ENCODE measurements at regions not wholly inside any gene's neighbourhood (a gene's known extent, or its start where the extent isn't known, plus 50 kb on each side); places are given as distances from the start of the nearest gene placed in this dataset.

- in situ Hi-C loops (cut with HindIII; ENCODE audit: low pct_ligation_motif_present, low pct_unique_long_range_greater_than_20kb, low sequenced_read_pairs) = no loop called here
- no peak for DNase-seq
These were observed 722.4 kb upstream of the POT1 start for GRCh38 chr7:125651823-125652528.

- in situ Hi-C loops (cut with HindIII; ENCODE audit: low pct_ligation_motif_present, low pct_unique_long_range_greater_than_20kb, low sequenced_read_pairs) = no loop called here
These were observed 718.9 kb upstream of the POT1 start for GRCh38 chr7:125648543-125648942.

GRCh38 chr7:125645770-125646169, 716.1 kb upstream of the POT1 start:
- in situ Hi-C loops (cut with HindIII; ENCODE audit: low pct_ligation_motif_present, low pct_unique_long_range_greater_than_20kb, low sequenced_read_pairs) = no loop called here
- DNase-seq = no peak

More at GRCh38 chr7:125648543-125648942, 718.9 kb upstream of the POT1 start:
- DNase-seq = no peak

GRCh38 chr7:125644109-125644508, 714.5 kb upstream of the POT1 start:
- in situ Hi-C loops (cut with HindIII; ENCODE audit: low pct_ligation_motif_present, low pct_unique_long_range_greater_than_20kb, low sequenced_read_pairs) = no loop called here
- no peak for DNase-seq

- in situ Hi-C loops (cut with HindIII; ENCODE audit: low pct_ligation_motif_present, low pct_unique_long_range_greater_than_20kb, low sequenced_read_pairs) = no loop called here
- DNase-seq = no peak
These were observed 713.7 kb upstream of the POT1 start for GRCh38 chr7:125643302-125643701.

GRCh38 chr7:125641884-125642283, 712.3 kb upstream of the POT1 start:
- in situ Hi-C loops (cut with HindIII; ENCODE audit: low pct_ligation_motif_present, low pct_unique_long_range_greater_than_20kb, low sequenced_read_pairs) = no loop called here
- DNase-seq = no peak

DNA sequence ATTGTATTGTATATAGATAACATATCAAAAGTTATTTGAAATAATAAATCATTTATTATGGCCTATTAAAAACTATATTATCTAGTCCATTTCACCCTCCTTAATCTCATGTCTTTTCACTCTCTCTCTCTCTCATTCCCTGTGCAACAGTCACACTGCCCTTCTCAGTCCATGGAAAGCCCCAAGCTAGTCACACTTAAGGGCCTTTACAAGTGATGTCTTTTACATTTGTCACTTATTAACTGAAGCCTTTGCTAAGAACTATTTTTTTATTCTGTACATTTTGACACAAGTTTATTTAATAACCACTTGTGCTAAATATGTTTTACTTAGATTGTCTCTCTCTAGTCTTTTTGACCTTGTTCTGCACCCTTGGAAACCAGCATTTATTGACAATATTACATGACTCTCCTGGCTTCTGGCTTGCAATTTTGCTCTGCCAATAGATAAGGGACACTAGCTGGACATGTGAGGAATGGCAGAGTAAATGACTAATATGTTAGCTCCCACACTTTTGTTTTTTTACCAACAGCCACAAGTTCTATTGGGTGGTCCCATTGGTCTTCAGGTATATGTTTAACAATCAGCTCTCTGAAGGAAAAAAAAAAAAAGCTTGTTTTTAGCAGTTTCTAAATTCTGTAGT, 706.8 kb upstream of the POT1 start:
- in situ Hi-C loops (cut with HindIII; ENCODE audit: low pct_ligation_motif_present, low pct_unique_long_range_greater_than_20kb, low sequenced_read_pairs) = no loop called here
- DNase-seq = peak; percentile 57

- in situ Hi-C loops (cut with HindIII; ENCODE audit: low pct_ligation_motif_present, low pct_unique_long_range_greater_than_20kb, low sequenced_read_pairs) = no loop called here
- DNase-seq = no peak
These were observed 688.9 kb upstream of the POT1 start for GRCh38 chr7:125618516-125618915.

DNA sequence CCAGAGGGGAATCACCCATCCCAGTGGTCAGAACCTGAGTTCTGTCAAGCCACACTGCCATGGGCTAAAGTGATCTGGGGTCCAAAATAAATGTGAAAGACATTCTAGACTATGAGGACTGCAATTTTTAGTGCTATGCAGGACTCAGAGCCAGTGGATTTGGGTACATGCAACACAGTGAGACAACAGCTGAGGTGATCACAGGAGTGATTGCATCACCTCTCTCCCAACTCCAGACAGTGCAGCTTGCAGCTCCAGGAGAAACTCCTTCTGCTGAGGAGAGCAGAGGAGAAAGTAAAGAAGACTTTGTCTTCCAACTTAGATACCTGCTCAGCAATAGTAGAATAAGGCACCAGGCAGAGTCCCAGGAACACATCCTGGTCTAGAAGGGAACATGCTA, 682.0 kb upstream of the POT1 start:
- in situ Hi-C loops (cut with HindIII; ENCODE audit: low pct_ligation_motif_present, low pct_unique_long_range_greater_than_20kb, low sequenced_read_pairs) = no loop called here
- no peak for DNase-seq

DNA sequence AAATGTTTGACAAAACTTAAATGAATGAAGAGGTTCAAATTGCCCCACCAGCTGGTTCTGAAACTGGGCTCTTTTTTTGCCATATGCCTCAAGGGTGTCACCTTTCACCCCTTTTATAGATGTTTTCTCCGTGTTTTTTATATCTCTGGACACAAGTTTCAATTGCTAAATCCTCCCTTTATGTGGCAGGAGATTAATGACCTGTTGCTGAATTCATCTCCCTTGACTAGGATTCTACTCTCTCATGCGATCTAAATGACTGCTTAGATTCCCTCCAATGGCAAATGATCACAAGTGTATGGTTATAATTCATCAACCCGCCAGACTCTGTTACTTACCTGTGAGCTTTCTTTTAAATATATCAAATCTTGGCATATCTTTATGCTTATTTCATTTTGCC, 677.0 kb upstream of the POT1 start:
- in situ Hi-C loops (cut with HindIII; ENCODE audit: low pct_ligation_motif_present, low pct_unique_long_range_greater_than_20kb, low sequenced_read_pairs) = no loop called here
- DNase-seq = no peak

- DNase-seq = peak; percentile 24
- in situ Hi-C loops (cut with HindIII; ENCODE audit: low pct_ligation_motif_present, low pct_unique_long_range_greater_than_20kb, low sequenced_read_pairs) = no loop called here
These were observed 675.6 kb upstream of the POT1 start for GRCh38 chr7:125605241-125605640.

DNA sequence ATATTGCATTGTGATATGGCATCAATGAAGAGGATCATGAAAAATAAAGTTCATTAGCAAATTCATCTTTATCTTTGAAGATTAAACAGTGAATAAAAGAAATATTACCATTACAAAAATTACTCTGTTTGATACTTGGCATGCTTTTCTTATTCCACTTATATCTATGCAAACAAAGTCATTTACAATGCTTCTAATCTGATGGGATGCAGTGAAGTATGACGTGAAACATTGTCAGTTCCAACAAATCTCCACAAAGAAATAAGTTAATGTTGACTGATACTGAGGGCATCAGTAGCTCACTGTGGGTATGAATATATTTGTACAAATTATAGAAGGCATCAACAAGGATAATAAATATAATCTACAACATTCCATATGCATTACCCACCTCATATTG, 672.8 kb upstream of the POT1 start:
- no peak for DNase-seq
- in situ Hi-C loops (cut with HindIII; ENCODE audit: low pct_ligation_motif_present, low pct_unique_long_range_greater_than_20kb, low sequenced_read_pairs) = no loop called here

- no peak for DNase-seq
- in situ Hi-C loops (cut with HindIII; ENCODE audit: low pct_ligation_motif_present, low pct_unique_long_range_greater_than_20kb, low sequenced_read_pairs) = no loop called here
These were observed 669.8 kb upstream of the POT1 start for GRCh38 chr7:125599387-125599786.

GRCh38 chr7:125592331-125592730, 662.7 kb upstream of the POT1 start:
- DNase-seq = no peak
- in situ Hi-C loops (cut with HindIII; ENCODE audit: low pct_ligation_motif_present, low pct_unique_long_range_greater_than_20kb, low sequenced_read_pairs) = no loop called here

DNA sequence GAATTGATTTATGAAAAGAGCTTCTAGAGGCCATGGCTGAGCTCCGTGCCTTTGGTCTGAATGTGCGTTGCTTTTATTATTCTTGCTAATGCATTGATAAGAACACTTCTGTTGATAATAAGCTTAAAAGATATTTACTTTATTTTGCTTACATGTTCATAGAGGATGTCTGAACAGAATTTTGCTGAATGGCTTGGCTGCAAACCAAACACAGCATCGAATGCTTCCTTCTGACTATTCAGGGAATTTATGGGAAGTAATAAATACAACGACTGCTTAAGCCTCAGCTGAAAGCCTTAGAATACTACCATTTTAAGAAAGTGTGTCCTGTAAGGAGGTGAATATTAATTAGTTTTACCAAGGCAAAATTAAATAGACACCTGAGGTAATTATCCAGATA, 643.5 kb upstream of the POT1 start:
- in situ Hi-C loops (cut with HindIII; ENCODE audit: low pct_ligation_motif_present, low pct_unique_long_range_greater_than_20kb, low sequenced_read_pairs) = no loop called here
- no peak for DNase-seq

- in situ Hi-C loops (cut with HindIII; ENCODE audit: low pct_ligation_motif_present, low pct_unique_long_range_greater_than_20kb, low sequenced_read_pairs) = no loop called here
- DNase-seq = no peak
These were observed 642.8 kb upstream of the POT1 start for GRCh38 chr7:125572414-125572813.

DNA sequence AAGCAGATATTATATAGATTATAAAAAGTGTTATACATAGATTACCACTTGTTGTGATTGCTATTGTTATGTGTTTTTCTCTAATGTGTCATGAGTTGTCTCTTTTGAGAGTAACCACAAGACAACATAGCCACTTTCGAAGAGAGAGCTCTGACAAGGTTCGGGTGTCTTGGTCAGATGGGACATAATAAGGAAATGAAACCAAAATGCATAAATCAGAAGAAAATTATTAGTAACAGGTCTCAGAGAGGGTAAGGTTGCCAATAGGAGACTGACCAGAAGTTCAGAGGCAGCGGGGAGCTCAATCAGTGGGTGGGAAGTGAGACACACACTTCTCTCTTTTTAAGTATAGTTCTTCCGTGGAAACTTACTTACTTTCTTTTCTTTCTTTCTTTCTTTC, 639.2 kb upstream of the POT1 start:
- in situ Hi-C loops (cut with HindIII; ENCODE audit: low pct_ligation_motif_present, low pct_unique_long_range_greater_than_20kb, low sequenced_read_pairs) = no loop called here

DNA sequence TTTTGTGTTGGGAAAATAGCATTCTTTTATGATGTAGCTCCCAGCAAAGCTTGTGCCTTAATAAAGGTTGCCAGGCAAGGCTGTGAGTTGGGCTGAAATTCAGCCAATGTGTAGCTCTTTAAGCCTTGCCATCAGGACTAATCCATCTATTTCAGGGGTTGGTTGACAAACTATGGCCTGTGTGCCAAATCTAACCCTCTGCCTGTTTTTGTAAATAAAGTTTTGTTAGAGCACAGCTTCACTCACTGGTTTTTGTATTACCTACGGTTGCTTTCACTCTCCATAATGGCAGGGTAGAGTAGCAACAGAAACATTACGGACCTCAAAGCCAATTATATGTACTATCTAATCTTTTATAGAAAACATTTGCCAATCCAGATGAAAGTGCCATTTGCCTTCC, 638.1 kb upstream of the POT1 start:
- in situ Hi-C loops (cut with HindIII; ENCODE audit: low pct_ligation_motif_present, low pct_unique_long_range_greater_than_20kb, low sequenced_read_pairs) = no loop called here
- DNase-seq = no peak

More for the DNA sequence above, 639.2 kb upstream of the POT1 start:
- DNase-seq = no peak

DNA sequence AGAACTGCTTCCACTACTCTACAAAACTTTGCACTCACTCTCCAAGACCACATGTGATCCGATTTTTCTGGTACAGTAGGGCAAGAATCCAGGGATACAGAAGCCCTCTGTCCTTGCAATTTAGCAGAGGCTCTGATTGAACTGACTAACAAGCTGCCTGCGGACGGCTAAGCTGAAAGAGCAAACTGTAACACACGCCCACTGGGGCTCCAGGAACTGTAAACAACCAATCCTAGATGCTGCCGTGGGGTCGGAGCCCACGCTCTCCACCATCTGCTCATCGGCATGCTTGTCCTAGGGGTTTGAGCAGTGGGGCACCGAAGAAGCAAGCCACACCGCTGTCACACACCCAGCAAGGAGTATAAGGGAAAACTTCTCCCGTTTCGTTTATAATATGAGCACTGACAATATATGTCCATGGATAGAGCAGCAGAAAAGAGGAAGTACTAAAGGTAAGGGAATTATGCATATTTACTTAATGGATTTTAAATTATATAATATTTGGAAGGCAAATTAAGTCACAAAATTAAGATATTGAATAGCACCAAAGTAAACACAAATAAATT, 634.4 kb upstream of the POT1 start:
- DNase-seq = no peak
- in situ Hi-C loops (cut with HindIII; ENCODE audit: low pct_ligation_motif_present, low pct_unique_long_range_greater_than_20kb, low sequenced_read_pairs) = no loop called here

DNA sequence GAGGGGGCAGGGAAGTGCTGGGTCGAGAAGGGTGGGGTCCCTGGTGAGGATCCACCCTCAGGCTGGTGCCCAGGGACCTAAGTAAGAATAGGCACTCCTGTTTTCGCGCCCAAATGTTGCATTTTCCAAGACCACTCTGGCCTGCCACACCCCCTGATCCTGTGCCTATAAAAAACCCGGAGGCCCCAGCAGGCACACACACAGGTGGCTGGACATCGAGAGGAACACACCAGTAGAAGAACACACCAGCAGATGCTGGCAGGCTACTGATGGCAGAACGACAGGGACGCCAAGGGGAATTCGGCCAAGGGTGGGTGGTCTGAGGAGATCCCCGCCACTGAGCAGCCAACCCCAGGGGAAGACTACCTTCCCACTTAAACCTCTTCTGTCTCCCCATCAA, 633.9 kb upstream of the POT1 start:
- in situ Hi-C loops (cut with HindIII; ENCODE audit: low pct_ligation_motif_present, low pct_unique_long_range_greater_than_20kb, low sequenced_read_pairs) = no loop called here
- DNase-seq = no peak

All from ACHN (cell line).